ENCODE measurements at regions not wholly inside any gene's neighbourhood (a gene's known extent, or its start where the extent isn't known, plus 50 kb on each side); places are given as distances from the start of the nearest gene placed in this dataset.

DNA sequence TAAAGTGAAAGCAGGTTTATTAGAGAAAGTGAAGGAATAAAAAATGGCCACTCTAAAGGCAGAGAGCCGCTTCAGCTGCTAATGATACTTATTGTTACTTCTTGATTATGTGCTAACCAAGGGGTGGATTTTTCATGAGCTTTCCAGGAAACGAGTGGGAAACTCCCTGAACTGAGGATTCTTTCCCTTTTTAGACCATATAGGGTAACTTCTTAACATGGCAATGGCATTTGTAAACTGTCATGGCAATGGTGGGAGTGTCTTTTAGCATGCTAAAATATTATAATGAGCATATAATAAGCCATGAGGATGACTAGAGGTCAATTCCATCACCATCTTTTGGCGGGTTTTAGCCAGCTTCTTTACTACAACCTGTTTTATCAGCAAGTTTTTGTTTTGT lies 890.0 kb downstream of the UQCRFS1 start:
- TF ChIP-seq, protein P1, sequence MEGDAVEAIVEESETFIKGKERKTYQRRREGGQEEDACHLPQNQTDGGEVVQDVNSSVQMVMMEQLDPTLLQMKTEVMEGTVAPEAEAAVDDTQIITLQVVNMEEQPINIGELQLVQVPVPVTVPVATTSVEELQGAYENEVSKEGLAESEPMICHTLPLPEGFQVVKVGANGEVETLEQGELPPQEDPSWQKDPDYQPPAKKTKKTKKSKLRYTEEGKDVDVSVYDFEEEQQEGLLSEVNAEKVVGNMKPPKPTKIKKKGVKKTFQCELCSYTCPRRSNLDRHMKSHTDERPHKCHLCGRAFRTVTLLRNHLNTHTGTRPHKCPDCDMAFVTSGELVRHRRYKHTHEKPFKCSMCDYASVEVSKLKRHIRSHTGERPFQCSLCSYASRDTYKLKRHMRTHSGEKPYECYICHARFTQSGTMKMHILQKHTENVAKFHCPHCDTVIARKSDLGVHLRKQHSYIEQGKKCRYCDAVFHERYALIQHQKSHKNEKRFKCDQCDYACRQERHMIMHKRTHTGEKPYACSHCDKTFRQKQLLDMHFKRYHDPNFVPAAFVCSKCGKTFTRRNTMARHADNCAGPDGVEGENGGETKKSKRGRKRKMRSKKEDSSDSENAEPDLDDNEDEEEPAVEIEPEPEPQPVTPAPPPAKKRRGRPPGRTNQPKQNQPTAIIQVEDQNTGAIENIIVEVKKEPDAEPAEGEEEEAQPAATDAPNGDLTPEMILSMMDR (IDR thresholded peaks at IDR 0.05; ENCODE audit: low read depth, low read length, missing control alignments) = no peak
- no peak overlapping the region for H3K4me3 ChIP-seq (replicated peaks; ENCODE audit: low read depth, low read length)
- no peak for DNase-seq (ENCODE audit: extremely low read depth, low read depth)

- TF ChIP-seq, protein P1 (IDR thresholded peaks at IDR 0.05; ENCODE audit: low read depth, low read length, missing control alignments) = no peak
- H3K4me3 ChIP-seq (replicated peaks; ENCODE audit: low read depth, low read length) = no peak overlapping the region
- no peak for DNase-seq (ENCODE audit: extremely low read depth, low read depth)
Measured at GRCh38 chr19:28322491-28322890, 890.5 kb downstream of the UQCRFS1 start.

GRCh38 chr19:28319918-28320317 lies 893.0 kb downstream of the UQCRFS1 start:
- TF ChIP-seq, protein P1 (IDR thresholded peaks at IDR 0.05; ENCODE audit: low read depth, low read length, missing control alignments) = no peak
- no peak overlapping the region for H3K4me3 ChIP-seq (replicated peaks; ENCODE audit: low read depth, low read length)
- DNase-seq (ENCODE audit: extremely low read depth, low read depth) = no peak

DNA sequence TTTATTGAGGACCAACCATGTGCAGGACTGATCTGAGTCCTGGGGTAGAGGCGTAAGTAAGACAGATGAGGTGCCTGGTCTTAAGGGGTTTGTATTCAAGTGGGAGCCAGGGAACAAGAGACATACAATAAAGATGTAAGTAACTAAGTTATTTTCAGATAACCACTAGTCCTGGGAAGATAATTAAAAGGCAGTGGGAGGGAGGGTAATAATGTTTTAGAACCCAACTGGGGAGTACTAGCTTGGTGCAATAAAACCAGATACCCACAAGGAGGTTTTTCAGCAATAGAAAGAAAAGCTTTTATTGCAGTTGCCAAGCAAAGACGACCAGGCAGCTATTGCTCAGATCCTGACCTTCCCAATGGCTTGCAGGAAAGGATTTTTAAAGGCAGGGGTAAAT lies 893.7 kb downstream of the UQCRFS1 start:
- TF ChIP-seq, protein P1 (IDR thresholded peaks at IDR 0.05; ENCODE audit: low read depth, low read length, missing control alignments) = no peak
- no peak for DNase-seq (ENCODE audit: extremely low read depth, low read depth)
- no peak overlapping the region for H3K4me3 ChIP-seq (replicated peaks; ENCODE audit: low read depth, low read length)

DNA sequence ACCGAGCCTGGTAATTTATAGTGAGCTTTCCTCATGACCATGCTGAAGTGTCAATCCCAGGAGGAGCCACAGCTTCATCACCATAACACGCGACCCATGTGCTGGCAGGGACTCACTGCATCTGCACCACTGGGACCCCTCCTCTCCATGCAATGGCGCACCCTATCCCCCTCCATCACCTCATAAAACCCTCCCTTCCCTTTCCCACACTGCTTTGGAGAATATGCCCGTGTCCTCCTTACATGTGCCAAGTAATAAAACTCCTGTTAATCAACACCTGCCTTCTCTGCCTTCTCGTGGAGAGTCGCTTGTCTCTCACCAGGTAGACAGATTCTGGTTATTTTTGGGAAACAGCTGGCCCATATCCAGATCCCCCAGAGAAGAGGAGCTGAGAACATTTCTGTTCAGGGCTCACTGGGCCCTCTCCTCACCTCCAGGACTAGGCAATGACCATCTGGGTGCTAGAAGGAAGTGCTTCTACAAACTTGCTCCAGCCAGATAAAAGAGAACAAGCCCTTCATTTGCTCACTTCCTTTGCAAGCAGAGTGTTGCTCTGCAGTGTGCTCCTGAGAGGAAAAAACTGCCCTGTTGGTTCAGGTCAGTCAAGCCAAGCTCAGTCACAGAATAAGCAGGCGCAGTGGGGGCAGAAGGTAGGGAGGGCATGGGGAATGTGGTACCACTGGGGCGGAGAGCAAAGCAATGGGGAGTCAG lies 894.3 kb downstream of the UQCRFS1 start:
- no peak overlapping the region for H3K4me3 ChIP-seq (replicated peaks; ENCODE audit: low read depth, low read length)
- DNase-seq (ENCODE audit: extremely low read depth, low read depth) = no peak
- TF ChIP-seq, protein P1 (IDR thresholded peaks at IDR 0.05; ENCODE audit: low read depth, low read length, missing control alignments) = no peak

GRCh38 chr19:28316464-28316863 lies 896.5 kb downstream of the UQCRFS1 start:
- H3K4me3 ChIP-seq (replicated peaks; ENCODE audit: low read depth, low read length) = no peak overlapping the region
- no peak for DNase-seq (ENCODE audit: extremely low read depth, low read depth)
- TF ChIP-seq, protein P1 (IDR thresholded peaks at IDR 0.05; ENCODE audit: low read depth, low read length, missing control alignments) = no peak

DNA sequence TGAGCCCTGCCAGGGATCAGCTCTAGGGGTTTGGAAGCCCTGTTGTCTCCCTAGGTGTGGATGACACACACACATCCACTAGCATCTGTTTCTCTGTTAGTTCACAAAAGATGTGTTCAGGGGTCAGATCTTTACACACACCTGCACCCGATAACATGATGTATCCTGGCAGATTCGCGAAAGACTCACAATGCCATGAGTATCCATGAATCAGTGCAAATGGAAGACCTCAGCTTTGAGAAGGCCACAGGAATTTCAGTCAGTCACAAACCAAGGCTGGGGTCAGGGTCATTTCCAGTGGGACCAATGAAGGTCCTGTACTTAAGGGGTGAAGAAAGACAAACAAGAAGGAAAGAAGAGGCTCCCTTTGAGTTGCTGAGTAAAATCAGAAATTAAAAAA lies 898.2 kb downstream of the UQCRFS1 start:
- TF ChIP-seq, protein P1 (IDR thresholded peaks at IDR 0.05; ENCODE audit: low read depth, low read length, missing control alignments) = no peak
- DNase-seq (ENCODE audit: extremely low read depth, low read depth) = no peak
- no peak overlapping the region for H3K4me3 ChIP-seq (replicated peaks; ENCODE audit: low read depth, low read length)
